DMS114 treated with DMSO at 0.1 percent for 48 hours (cell line): ENCODE measurements at regions not wholly inside any gene's neighbourhood (a gene's known extent, or its start where the extent isn't known, plus 50 kb on each side); places are given as distances from the start of the nearest gene placed in this dataset.
"Not testable (repeated sequence)": the region's sequence is repeated elsewhere in the genome, so short reads cannot be mapped to it uniquely, and the experiment has no call there.

Source experiments
- DNase-seq: peaks from one replicate; lab custom pipeline; 2025; ENCODE audit not compliant: unreplicated experiment; lab: John Stamatoyannopoulos, UW

DNA sequence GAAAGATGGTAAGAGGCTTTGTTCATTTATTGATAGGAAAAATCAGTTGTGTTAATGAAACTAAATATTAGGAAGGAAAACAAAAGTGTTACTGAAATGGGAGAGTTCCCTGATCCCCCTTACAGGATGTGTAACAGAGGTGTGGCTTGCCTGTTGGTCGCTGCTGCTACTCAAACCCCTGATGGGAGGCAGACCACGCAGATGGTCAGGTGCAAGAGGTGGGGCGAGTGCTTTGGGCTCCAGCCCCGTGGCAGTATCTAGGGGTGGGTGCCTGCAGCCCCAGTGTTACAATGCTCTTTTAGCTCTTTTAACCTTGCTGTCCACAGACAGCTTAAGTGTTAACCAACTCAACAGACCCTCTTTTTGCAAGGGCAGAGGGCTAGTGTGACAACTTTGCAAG, 319.6 kb upstream of the DCN start:
- DNase-seq: no peak

DNA sequence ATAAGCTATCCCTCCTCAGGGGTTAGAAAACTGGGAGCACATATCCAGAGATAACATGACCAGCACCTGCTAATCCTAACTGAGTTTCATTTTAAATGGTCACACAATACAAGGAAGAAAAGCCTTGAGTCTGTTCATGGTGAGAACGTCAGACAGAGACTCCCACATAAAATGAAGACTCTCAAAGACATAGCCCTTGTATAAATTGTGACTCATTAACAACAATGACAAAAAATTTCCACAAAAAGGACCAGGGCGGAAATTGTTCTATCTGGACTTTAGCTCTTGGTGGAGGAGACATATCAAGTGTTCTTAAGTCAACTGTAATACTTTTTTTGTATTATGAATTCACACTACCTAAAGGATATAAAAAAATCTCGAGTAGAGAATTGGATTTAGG, 313.7 kb upstream of the DCN start:
- no peak for DNase-seq

DNA sequence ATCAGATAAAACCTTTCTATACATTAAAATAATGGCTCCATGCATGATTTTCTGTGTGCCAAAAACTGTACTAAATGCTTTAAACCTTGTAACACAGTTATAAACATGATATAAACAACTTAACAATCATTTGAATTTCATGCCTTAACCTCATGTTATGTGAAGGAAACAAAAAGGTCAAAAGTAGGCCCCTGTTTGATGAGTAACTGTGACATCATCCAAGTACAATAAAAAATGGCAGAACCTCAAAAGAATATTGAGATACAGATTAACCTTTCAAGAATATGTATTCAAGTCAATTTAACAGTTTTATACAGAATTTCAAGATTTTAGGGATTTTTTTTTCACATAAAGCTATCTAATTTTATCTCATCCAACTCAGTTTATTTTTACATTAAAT, 310.7 kb upstream of the DCN start:
- DNase-seq: no peak

DNA sequence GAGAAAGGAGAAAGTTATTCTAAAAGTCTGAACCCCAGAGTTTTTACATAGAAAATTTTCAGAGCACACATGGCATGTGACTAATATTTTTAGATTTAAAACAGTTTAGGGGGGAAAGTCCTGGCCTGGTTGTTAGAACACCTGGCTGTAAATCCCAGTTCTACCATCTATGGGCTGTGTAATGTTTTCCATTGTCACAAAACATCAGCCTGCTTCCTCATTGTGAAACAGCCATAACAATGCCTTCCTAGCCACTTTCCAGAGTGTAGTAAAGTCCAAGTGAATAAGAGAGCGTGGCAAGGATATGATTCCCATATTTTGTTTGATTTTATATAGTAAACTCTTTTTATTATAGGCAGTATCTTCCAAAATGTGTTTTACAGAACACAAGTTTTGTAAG, 310.0 kb upstream of the DCN start:
- no peak for DNase-seq

DNA sequence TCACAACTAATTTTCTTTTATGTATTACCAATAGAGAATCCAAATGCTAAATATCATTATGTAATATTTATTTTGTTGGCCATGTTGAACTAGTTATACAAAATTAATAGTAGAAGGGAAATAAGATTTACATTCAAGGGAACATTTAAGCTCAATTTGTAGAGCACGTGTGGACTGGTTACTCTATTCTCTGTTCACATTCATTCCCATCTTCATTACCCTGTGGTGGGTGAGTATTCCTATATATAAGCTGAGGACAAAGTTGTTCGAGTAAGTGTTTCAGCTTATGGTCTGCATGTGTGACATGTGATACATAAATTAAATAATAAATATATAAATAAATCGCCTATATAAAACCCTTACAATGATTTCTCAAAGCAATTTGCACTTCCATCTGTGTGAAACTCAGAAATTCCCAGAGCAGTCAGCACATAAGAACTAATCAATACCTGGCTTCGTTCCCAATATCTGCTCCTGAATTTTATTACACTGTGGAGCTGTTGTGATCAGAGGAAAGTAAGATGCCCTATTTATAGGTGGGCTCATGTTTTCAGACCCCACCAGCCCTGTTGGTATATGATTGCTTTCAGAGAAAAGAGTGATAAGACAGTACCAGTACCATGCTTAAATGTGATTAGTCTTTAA, 308.2 kb upstream of the DCN start:
- no peak for DNase-seq

DNA sequence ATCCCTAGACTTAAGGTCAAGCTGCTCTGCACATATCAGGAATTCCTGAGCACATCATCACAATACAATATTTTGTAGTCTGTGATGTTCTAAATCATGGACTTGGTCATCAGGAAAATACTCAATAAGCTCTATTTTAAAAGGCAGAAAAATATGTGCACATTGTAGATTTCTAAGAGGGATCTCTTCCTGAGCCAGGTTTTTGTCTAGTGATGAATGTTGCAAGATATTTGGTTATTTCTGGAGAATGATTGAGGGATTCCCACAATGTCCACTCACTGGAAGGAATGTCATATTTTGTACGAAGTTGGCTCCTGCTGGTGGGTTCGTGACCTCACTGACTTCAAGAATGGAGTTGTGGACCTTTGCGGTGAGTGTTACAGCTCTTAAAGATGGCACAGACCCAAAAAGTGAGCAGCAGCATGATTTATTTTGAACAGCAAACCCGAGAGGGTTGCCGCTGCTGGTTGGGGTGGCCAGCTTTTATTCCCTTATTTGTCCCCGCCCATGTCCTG, 300.9 kb upstream of the DCN start:
- no peak for DNase-seq

DNA sequence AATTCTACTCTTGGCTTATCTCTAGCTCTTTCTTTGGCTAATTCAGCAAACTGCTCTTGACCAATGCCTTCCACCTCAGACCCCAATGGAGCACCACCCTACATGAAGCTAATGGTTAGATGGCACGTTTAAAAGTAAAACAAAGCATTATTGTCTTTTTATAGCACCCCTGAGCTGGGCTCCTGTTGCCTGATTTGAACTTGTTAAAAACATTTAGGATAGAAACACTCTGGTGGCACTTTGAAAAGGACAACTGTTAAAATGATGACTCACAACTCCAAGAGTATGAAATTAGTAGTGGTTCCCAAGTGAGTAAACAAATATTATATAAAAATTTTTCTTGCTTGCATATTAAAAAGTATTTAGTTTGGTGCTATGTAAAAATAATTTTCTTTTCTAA, 299.6 kb upstream of the DCN start:
- DNase-seq: no peak

DNA sequence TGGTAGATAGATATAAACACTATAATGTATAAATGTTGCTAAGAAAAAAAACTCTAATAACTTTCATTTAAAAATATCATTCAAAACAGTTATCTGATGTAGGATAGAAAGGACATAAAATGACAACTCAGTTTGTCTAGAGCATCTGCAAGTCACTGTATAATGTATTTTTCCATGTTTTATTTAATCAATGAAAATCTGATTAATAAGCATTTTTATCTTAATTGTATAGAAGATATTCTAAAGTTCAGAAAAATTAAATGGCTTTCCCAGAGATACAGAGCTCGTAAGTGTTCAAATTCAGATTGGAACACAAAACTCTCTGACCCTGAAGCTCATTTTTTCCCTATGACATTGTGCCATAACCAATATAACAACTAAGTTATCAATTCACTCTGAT, 295.9 kb upstream of the DCN start:
- DNase-seq: no peak

DNA sequence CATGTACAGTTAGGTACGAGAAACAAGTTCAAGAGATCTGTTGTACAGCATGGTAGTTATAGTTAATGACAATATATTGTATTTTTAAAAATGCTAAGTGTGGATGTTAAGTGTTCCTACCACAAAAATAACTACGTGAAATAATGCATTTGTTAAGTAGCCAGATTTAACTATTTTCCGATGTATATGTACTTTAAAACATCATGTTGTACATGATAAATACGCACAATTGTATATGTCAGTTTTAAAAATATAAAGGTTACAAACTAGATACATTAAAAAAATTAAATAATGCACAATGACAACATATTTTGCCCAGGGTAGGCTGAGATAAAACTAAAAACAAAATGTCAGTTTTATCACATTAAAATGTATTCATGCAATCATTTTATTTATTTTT, 285.1 kb upstream of the DCN start:
- DNase-seq: no peak

DNA sequence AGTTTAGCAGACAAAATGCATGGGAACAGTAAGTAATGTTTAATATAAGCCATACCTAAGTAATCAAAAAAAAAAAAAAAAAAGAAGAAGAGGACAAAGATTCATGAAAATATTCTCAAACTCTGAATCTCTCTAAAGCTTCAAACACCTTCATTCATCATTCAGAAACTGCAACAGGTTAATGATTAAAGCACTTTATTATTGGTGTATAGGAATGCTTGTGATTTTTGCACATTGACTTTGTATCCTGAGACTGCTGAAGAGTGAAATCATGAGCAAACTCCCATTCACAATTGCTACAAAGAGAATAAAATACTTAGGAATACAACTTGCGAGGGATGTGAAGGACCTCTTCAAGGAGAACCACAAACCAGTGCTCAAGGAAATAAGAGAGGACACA, 278.4 kb upstream of the DCN start:
- DNase-seq: no peak

DNA sequence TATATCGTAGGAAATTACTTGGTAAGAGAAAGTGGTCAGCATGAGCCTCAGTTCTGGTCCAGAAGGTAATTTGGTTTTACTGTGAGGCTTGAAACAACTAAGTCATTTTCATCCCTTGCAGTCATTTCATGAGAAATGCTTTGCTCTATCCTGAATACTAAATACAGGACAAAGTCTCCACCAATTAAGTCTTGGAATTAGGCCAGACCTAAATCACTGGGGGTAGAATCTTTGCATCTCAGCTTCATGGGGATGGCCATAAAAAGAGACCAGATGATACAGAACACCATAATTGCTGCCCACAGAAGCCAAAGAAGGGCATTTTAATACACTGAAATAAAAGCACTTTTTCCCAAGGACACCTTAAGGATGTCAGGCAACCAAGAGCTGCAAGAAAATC, 277.9 kb upstream of the DCN start:
- no peak for DNase-seq

DNA sequence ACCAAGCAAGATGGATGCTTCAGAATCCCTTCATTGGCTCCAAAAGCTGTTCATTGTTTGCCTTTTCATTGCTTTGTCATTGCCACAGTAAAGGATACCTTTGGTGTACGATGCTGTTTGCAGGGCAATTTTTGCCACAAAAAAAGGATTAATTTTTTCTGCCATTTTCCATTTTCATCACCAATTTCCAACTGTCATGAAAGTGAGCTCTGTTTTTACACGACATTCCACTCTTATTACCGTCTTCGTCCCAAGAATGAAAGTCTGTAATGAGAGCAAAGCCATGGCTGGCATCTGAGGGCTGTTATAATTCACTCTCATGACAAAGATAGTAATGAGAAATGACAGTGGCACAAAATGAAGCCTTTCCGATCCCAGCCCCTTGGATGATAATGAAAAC, 272.7 kb upstream of the DCN start:
- DNase-seq: no peak

DNA sequence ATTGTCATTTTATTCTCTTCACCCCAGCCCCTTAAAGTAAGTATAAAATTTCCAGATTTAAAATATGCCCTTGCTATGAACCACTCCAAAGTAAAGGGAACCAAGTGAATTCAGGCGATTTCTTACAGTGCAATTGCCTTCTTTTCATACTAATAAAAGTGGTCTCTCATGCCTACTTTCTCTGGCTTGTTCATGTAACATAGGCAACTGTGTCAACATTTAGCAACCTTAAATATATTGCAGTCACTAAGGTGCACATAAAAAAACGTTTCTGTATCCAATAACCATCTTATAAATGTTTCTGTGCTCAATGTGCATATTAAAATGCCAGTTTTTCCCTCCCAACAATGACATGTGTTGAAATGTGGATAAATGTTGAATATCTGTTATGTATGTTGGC, 271.6 kb upstream of the DCN start:
- DNase-seq: no peak

DNA sequence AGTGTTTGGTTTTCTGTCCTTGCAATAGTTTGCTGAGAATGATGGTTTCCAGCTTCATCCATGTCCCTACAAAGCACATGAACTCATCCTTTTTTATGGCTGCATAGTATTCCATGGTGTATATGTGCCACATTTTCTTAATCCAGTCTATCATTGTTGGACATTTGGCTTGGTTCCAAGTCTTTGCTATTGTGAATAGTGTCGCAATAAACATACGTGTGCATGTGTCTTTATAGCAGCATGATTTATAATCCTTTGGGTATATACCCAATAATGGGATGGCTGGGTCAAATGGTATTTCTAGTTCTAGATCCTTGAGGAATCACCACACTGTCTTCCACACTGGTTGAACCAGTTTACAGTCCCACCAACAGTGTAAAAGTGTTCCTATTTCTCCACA, 269.8 kb upstream of the DCN start:
- DNase-seq: not testable (repeated sequence)

DNA sequence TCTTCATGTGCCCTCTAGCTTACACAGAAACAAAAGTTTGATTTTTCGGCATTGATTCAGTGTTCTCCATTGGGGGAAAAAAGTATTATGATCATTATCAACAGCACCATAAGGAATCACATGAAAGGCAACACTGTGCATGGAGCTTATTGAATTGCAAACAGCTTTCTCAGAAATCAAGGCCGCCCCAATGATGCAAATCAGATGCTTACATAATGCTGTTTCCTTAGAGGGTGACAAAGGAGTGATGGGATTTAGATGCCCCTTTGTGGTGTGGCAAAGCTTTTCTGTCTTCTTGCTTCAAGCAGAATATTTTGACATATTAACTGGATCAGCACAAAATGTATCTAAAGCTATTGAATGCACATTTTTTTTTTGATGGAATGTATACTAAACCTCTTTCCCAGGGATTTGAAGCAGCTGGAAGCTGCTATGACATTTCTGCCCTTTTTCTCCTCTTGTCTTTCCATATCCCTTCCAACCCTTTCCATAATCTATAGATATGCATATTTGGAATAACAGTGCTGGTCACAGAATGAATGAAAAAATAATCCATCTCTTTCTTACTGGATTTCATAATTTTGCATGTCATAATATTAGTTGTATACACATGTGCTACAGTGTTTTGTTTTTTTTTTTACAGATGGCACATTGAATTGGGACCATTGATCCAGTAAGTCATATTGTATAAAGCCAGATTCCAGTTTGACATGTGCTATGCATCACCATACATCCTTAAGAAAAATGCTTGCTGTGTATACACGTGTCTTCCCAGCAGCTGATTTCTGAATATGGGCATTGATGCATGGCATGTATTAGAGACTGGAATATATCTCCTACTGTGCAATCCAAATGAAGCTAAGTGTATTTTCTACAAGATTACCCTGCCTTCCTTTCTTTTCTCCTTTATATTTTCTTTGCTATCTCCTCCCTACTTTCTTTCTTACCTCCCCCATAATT, 259.7 kb upstream of the DCN start:
- no peak for DNase-seq

DNA sequence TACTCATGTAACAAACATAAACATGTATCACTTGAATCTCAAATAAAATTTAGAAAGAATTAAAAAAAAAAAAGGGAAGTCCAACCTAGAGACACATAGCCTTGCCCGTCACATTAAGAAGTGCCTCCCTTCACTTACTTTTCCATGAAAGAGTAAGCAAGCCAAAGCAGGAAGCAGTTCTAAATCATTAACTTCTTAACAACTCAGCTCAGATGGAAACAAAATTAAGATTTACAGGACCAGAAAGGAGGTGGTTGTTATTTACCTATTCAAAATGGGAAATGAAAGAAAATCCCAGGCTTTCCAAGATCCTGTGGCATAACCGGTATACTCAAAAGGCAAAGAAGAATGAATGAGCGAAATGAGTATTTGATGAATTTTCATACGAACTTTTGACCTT, 258.6 kb upstream of the DCN start:
- DNase-seq: no peak

DNA sequence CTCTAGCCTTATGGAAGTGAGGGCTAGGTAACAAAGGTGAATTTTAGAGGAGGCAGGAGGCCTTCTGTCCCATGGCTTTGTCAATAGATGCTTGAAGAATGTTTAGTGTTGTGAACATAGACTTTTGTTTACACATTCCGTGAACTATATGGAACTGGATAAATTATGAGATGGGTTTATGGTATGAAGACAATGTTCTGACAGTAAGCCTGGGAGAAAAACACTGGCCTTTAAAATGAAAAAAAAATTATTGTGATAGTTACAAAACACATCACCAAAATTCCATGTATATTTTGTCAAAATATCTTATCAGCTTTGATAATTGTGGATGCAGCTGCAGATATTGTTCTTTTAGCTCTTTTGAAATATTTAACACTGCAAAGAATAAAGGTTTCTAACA, 251.5 kb upstream of the DCN start:
- no peak for DNase-seq

DNA sequence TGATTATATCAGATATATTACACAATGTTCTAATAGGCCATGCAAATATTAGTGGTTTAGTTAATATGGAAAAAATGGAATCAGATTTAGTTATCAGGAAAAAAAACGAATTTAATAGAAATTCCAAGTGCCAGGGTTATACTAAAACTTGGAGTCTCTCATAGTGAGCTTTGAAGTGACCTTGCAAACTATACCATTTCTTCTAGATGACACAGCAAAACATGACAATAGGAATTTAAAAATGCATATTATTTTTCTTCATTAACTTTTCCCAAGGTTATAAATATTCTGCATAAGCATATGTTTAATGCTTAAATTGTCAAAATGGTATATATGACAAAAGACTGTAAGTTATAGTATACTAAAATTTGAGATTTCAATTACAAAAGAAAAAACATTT, 250.1 kb upstream of the DCN start:
- DNase-seq: no peak

DNA sequence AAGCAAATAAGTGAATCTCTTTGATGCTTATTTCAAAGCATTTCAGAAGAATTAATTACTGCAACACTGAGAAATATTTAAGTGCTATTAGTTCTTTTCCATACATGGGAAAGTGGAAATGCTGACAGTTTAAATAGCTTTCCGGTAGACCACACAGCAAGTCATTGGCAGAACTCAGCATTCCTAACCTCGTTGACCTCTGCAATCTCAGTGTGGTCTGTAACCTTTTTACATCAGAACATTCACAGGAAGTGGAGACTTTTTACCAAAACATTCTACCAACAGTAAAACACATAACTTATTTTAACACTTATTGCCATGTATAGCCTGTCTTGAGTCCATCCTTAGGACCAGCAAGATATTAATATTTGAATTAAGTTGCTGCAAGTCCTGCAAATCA, 249.5 kb upstream of the DCN start:
- DNase-seq: no peak

DNA sequence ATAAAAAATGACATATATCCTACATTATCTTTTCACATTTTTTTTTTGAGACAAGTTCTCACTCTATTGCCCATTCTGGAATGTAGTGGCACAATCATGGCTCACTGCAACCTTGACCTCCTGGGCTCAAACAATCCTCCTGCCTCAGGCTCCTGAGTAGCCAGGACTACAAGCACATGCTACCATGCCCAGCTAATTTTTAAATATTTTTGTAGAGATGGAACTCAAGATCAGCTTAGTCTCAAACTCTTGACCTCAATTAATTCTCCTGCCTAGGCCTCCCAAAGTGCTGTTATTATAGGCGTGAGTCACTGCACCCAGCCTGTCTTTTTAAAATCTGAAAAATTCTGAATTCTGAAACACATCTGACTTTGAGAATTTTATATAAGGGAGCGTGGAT, 241.9 kb upstream of the DCN start:
- no peak for DNase-seq

DNA sequence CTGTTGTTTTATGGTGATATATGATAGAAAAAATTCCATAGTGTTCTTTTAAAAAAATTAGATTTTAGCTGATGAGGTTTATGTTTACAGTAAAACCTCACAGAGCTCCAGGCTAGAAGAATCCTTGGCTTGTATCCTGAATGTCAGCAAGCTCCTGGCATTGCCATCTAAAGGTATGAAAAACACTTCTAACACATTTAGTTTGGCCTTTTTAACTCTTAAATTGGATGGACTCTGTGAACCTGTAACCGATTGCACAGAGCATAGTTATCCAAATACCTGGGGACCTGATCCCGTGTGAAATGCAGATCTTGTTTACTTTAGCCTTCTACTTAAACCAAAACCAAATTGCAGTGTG, 241.1 kb upstream of the DCN start:
- no peak for DNase-seq

DNA sequence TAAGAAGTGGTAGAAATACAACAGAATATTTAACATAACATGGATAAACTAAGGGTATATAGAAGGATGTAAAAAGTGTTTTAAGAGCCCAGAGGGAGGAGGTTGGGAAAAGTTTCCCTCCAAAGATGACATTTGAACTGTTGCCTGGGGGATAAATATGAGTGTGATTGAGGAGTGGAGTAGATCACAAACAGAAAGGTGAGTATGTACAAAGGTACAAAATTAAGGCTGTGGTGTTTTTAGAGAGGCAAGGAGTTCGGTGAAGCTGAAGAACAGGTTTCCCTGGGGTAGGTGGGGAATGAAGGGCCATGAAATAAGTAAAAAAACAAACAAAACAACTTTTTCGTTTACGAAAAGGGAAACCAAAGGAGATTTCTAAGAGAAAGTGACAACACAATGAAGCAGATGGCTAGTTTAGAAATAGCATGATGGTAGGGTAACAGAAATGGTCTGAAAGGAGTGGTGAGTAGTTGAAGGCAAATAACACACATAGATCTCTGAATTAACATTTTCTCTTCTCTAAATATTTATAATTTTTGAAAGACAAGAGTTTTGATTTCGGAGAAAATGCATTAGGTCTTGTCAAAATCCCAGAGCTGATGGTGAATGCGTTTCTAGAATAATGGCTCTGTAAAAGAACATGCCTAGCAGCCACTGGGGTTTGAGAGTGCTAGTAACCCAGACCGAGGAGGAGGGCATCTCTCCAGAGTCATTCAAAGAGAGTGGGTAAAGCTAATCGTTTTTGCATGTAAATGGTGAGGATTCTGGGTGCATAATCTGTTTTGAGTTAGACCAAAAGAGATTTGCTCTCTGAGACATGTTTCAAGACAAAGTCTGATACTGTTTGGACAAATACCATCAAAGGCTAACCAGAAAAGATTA, 240.4 kb upstream of the DCN start:
- no peak for DNase-seq
